ENCODE measurements at regions not wholly inside any gene's neighbourhood (a gene's known extent, or its start where the extent isn't known, plus 50 kb on each side); places are given as distances from the start of the nearest gene placed in this dataset.

- no peak for DNase-seq (ENCODE audit: low spot score)
Measured at GRCh38 chr15:77796046-77796729, 163.5 kb upstream of the LINGO1 start.

DNA sequence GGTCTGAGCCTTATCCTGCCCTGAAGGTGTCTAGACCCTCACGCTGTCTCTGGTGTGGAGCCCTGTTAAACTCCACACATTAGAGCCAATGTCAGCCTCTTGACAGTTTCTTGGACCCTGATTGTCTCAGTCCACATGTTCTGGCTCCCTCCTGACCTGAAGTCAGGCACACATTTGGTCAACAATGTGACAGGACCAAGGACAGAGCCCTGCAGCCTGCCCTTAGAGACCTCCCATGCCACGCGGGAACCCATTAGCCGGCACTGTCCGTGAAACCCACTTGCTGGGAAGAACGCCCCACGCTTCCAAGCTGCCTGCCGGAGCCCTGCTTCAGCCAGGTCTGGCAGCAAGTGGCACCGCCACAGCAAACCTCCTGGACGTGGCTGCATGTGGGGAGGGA is 162.7 kb upstream of the LINGO1 start:
- DNase-seq (ENCODE audit: low spot score) = no peak

GRCh38 chr15:77791941-77792340 is 159.2 kb upstream of the LINGO1 start:
- DNase-seq (ENCODE audit: low spot score) = no peak

- DNase-seq (ENCODE audit: low spot score) = no peak
Measured at GRCh38 chr15:77790481-77790880, 157.8 kb upstream of the LINGO1 start.

- no peak for DNase-seq (ENCODE audit: low spot score)
Measured at GRCh38 chr15:77786956-77787355, 154.2 kb upstream of the LINGO1 start.

- no peak for DNase-seq (ENCODE audit: low spot score)
Measured at GRCh38 chr15:77786181-77786890, 153.6 kb upstream of the LINGO1 start.

DNA sequence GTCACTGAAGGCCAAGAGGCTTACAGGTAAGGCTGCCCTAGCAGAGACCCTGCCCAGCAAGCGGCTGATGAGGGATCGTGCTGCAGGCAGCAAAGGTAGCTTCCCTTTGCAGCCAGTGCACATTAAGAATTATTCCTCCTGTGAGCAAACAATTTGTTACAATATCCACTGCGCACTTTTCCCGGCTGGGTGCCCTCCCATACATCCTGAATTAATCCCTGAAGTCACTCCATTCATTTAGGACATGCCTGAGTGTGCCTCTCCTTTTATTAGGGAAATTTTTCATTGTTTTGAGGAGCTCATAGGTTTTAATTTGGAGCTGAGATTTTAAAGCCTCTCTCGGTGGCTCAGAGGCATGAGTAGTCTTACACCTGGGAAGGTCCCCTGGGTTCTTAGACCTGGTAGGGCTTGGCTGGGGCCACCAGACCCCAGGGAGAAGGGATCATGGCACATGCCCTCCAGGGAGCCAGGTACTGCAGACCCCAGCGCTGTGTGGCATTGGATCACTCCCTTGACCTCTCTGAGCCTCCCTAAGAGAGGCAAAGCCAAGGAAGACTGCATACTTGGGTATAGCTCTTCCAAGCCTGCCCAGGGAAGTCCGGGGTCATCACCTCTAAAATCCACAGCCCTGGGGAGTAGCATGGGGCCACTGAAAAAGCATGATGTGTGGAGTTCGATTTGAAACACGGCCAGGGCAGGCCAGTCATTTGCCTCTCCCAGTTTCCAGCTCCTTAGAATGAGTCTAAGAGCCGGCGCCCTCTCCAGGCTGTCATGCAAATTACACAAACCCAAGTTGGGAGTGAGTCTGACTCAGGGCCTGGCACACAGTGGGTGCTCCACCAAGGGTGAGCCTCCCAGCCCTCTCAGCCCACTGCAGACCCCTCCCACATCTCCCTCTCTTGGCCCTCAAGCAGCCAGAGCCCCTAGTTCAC is 151.9 kb upstream of the LINGO1 start:
- no peak for DNase-seq (ENCODE audit: low spot score)

GRCh38 chr15:77783636-77784035 is 150.9 kb upstream of the LINGO1 start:
- no peak for DNase-seq (ENCODE audit: low spot score)

DNA sequence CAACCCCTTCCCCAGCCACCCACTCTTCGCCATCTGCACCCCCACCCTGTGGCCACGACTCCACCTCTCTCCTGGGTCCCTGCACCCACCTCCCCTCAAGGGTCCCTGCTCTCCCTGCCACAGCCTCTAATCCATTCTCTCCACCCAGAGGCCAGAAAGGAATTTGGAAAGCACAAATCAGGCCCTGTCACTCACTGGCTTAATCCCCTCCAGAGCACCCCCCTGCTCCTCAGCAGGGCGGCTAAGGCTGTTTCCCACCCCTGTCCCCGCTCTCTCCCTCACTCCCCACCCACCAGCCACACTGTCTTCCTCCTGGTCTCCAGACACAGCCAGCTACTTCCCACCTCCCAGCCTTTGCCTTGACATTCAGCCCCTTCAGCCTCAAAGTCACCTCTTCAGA is 150.0 kb upstream of the LINGO1 start:
- no peak for DNase-seq (ENCODE audit: low spot score)

DNA sequence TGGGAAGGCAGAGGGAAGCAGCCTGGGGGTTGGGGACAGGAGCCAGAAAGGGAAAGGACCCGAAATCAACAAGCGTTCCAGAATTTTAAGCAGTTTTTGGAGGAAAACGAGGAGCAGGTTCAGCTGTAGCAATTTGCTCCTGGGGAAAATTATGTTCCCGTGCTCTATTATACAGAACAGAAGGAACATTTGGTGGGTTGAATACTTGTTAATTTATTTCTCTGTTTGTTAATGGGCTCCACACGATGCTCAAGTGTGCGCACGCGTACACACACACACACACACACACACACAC is 149.2 kb upstream of the LINGO1 start:
- DNase-seq (ENCODE audit: low spot score) = no peak

DNA sequence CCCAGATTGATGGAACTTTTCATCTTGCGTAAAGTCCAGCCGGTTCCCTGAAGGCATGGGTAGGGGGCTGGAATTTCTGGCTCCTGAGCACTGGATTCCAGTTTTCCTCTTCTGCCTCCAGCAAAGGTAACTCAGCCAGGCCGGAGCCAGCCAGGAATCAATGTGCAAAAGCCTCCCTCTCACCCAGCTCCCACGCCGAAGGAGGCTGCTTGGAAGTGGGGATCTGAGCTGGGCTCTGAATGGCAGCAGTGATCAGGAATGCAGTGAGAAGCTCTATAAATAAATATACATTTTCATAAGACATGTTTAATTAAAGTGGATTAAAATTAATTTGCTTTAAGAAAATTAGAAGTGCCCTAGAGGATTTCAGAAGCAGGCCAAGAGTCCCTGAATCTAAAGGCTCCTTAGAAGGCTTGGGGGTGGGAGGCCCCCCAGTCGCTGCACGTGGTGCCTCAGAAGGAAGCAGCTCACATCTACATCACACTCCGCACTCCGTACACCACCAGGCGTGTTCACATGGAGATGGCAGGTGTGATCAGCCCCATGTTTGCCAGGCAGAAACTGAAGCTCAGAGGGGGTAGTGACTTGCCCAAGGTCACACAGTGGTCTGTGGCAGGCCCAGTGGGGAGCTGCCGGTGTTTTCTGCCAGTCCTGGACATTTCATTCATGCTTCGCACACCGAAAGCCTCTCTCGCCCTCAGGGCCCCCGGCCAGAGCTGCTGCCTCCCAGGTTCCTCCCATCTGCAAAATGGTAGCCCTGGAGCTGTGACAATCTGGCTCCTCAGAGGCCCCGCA is 148.6 kb upstream of the LINGO1 start:
- DNase-seq (ENCODE audit: low spot score) = no peak

- no peak for DNase-seq (ENCODE audit: low spot score)
Measured at GRCh38 chr15:77778802-77779201, 146.1 kb upstream of the LINGO1 start.

DNA sequence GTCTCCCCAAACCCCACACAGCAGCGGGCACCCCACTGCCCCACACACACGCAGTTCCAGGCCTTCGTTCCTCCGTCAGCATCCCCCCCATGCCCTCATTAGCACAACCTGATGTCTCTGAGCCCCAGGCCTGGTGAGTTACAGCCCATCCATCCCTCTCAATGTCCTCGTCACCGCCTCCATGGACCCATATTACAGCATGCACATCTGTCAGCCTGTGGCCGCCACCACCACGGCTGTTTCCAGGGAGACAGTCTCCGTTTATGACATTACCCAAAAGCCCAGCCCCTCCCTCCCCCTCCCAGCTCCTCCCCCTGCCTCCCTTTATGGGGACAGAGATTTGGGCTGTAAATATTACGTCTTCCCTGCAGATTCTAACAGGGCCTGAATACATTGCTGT is 143.1 kb upstream of the LINGO1 start:
- no peak for DNase-seq (ENCODE audit: low spot score)

DNA sequence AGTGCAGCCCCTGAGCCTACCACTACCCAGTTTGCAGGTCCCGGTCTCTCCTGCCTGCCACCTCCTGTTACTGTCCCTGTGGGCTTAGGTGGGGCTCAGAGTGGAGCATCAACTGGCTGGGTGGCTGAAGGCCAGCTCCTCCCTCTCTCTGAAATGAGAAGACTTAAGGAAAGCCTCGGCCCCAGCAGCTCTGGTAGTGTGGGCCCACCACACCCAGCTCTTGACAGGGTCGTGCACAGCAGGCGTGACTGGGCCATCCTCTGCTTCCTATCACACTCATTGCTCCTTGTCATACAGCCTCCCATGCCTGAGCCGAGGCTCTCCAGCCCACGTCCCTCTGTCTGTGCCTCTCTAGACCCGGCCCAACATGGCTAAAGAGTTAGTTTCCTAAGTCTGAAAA is 142.7 kb upstream of the LINGO1 start:
- DNase-seq (ENCODE audit: low spot score) = no peak

DNA sequence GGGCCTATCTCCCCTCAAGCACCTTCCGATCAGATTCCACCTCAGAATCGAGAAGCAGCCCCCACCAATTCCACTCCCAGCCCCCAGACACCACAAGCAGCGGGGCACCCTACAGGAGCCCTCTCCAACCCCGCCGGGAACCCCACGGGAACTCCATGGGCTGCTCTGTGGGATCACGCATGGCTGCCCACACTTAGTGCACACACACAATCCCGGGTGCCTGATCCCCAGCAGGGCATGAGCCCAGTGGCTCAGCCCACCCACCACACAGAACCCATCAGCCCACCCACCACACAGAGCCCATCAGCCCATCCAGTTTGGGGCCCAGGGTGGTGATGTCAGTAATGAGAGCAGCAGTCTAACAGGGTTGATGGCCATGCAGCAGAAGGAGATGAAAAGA is 141.6 kb upstream of the LINGO1 start:
- DNase-seq (ENCODE audit: low spot score) = no peak

GRCh38 chr15:77773903-77774302 is 141.2 kb upstream of the LINGO1 start:
- no peak for DNase-seq (ENCODE audit: low spot score)

GRCh38 chr15:77772641-77773402 is 140.1 kb upstream of the LINGO1 start:
- DNase-seq (ENCODE audit: low spot score) = no peak

DNA sequence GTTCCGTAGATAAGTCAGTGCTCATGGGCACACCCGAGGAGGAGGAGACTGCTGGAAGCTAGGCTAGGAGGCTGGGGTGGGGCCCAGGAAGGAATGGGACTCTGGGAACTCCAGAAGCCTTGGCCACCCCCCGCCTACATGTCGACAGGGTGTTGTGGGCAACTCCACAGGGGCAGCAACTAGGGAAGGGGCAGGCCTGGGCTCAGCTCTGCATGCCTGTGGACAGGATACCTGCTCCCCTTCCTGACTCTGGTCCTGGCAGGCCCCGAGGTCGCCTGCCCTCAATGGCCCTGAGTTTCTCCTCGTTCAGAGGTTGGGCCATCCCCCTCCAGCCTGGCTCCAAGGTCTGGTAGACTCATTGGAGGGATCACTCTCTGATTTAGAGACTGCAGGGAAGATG is 138.9 kb upstream of the LINGO1 start:
- no peak for DNase-seq (ENCODE audit: low spot score)

DNA sequence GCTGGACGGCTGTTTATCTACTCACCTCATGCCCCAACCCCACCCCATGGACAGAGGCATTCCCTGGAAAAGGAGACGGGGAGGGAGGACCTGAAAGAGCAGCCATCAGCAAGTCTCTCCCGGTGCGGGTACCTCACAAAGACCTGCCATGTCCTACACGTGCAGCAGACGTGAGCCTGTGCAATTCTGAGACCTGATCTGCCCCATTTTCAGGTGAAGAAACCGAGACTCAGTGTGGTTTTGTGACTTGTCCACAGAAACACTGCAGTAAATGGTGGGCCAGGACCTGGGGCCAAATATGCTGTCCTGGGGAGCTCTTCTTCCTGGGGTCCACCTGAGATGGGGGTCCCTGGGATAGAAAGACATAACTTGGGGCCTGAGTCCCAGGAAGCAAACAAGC is 137.0 kb upstream of the LINGO1 start:
- DNase-seq (ENCODE audit: low spot score) = no peak

DNA sequence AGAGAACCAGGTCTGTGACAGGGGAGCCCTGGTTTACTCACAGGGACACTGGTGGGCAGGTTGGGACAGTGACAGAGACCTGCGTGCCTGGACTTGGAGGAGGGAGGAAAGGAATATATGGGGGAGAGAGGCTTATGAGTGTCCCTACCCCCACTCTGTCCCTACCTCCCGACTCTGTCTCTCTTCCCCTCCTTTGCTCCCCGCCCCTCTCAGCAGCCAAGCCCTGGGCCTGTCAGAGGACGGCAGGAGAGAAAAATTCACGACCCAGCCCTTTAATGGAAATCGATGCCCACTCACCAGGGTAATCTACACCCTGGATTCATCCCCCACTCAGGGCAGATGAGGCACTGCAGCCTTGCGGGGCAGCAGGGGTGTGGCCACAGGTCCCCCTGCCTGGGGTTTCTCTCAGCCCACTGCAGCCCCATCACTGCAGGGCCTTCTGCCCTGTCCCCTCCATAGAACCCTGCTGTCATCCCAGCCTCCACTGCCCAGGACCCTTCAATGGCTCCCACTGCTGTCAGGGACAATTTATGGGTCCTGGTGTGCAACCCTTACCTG is 135.9 kb upstream of the LINGO1 start:
- DNase-seq (ENCODE audit: low spot score) = no peak

DNA sequence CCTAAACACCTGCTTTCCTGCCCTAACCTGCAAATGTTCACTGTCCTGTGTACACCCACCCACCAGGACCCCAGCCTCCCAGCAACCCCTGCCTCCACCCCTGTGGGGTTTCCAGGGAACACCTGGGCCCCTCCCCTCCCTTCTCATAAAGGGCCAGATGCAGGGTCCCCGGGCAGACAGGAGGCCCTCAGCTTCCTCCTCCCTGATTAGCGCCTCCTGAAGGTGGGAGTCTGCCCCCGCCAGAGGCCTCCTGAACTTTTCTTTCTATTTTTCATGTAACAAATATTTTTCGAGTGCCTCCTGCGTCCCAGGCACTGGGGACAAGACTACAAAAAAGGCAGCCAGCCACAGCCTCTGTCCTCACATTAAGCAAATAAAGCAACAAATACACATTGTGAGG is 135.4 kb upstream of the LINGO1 start:
- no peak for DNase-seq (ENCODE audit: low spot score)
